ENCODE measurements at regions not wholly inside any gene's neighbourhood (a gene's known extent, or its start where the extent isn't known, plus 50 kb on each side); places are given as distances from the start of the nearest gene placed in this dataset.
"Not testable (repeated sequence)": the region's sequence is repeated elsewhere in the genome, so short reads cannot be mapped to it uniquely, and the experiment has no call there.

DNA sequence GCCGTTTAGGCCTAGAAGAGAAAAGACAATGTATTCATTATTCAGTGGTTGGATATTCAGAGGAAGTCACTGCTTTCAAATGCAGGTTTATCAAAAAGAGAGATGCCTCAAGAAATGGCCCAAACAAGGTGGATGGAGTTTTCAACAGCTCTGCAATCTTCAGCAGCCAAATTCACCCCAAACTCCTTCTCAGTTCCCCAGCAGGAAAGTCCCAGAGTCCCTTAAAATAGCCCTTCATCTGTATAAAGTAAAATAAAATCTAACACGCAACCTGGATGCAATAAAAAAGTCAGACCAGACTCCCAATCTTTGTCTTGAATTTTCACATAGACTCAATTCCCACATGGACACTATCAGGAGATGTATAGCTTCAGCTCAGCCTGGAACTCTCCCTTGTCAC is 101.6 kb upstream of the SPATA12 start:
- ATAC-seq (no peak), DNase-seq (ENCODE audit: low spot score) (no peak)

DNA sequence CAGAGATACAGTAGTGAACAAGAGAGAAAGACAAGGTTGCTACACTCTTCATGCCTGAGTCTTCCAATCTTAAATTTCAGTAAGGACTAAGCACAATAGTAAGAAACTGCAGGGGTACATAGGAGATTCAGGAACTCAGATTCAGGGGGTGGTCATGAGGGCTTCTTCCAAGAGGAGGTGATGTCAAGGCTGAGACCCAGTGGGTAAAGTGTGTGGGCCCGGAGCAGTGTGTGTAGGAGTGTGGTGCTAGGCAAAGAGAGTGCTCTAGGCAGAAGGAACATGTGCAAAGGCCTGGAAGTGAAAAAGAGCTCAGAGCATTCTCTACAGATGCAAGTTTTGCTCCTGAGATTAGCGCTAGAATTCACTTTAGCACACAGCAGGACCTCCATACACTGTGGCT is 102.9 kb upstream of the SPATA12 start:
- no peak for ATAC-seq
- DNase-seq (ENCODE audit: low spot score): no peak

DNA sequence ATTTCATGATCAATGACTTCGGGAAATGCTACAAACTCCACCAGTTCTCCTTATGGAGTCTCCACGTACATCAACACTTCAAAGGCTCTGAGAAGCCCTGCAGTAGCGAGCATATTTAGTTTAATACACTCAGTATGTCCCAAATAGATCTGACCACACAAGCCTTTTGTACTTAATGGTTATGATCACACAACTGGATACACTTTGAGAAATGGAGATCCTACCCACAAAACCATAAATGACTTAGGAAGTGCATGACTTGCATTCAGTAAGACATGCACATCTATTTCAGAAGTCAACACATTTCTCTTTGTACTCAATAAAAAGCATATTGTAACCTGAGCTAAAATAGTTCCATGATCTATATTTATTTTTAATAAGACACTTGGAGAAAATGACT is 103.6 kb upstream of the SPATA12 start:
- no peak for DNase-seq (ENCODE audit: low spot score)
- no peak for ATAC-seq

DNA sequence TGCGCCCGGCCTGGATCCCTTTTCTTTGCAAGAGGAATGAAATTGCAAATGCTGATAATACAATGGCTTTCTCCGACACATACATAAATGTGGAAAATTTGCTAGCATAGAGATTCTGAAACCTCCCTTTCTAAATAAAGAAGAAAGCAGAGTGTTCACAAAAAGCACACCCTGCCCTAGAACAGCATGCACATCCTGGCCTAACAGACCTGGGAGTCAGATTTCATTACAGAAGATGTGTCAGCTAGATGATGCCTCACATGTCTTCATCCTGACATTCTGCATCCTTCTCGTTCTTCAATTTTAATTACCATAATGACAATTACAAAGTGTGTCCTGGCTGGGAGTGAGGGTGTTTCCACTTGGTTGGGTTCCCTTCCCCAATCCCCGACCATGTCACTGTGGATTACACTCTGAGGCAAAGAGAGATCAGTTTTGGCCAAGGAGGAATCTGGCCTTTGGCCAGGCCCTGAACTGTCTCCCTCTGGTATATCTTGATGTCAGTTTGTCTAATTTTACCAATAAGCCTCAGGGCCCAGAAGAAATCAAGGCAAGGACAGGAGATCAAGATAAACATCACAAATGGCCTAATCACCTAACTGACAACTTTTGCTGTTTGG is 104.9 kb upstream of the SPATA12 start:
- DNase-seq (ENCODE audit: low spot score): no peak
- ATAC-seq: no peak

DNA sequence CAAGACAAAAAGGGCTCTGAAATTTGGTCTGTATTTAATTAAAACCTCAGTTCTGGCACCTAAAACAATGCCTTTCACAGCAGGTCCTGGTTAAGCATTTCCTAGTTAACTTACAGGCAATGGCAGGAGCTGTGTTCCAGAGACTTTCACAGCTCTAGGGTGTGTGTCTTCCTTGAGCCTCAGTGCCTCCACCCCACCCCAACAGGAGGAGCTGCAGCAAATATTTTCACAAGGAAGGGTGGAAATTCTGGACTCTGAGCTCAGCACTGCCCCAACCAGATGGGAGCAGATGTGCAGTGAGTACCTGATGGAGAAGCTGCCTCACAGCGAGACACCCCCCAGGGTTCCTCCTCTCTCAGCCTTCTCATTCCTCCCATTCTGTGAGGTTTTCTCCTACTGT is 106.3 kb upstream of the SPATA12 start:
- ATAC-seq (no peak), DNase-seq (ENCODE audit: low spot score) (no peak)

DNA sequence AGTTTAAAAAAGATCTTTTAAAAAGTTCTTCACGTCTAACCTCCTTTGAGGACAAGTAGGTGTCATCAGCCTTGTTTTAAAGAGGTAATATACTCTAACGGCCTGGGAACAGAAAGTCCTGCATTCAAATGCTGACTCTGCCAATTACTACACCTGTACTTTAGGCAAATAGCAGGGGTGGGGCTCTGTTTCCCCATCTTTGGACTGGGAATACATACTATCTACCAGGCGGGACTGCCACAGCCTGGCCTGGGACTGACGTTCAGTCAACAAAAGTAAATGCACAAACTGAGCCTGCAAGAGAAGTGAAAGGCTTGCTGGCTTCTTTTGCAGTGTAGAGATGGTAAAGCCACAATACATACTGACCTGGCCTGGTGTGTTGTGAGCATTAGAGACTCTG is 107.6 kb upstream of the SPATA12 start:
- no peak for ATAC-seq
- no peak for DNase-seq (ENCODE audit: low spot score)

DNA sequence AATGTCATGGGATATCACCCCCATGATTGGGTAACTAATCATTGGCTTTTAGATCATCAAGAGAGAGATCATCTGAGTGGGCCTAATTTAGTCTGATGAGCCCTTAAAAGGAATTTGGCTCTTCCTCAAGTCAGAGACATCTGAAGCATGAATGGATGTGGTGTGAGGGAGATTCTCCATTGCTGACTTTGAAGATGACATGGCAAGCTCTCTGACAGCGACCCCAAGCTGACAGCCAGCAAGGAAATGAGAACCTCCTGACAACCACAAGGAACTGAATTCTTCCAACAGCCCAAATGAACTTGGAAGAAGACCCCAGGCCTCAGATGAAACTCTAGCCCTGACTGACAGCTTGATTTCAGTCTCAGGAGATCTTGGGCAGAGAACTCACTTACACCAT is 108.4 kb upstream of the SPATA12 start:
- no peak for DNase-seq (ENCODE audit: low spot score)
- no peak for ATAC-seq

DNA sequence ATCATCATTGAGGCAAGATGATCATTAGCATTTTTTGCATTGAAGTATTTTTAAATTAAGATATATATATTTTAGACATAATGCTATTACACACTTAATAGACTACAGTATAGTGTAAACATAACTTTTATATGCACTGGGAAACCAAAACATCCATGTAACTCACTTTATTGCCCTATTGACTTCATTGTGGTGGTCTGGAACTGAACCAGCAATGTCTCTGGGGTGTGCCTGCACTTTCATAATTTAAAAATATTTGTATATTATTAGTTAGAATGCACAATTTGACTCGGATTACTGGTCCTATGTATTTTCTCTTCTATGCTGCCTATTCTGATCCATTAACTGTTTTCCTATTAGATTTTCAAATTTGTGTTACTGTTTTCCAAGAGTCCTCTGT is 109.1 kb upstream of the SPATA12 start:
- no peak for DNase-seq (ENCODE audit: low spot score)
- ATAC-seq: no peak

DNA sequence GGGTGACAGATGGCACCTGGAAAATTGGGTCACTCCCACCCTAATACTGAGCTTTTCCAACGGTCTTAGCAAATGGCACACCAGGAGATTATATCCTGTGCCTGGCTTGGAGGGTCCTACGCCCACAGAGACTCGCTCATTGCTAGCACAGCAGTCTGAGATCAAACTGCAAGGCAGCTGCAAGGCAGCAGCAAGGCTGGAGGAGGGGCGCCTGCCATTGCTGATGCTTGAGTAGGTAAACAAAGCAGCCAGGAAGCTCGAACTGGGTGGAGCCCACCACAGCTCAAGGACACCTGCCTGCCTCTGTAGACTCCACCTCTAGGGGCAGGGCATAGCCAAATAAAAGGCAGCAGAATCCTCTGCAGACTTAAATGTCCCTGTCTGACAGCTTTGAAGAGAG is 115.1 kb upstream of the SPATA12 start:
- not testable (repeated sequence) for ATAC-seq; DNase-seq (ENCODE audit: low spot score)

DNA sequence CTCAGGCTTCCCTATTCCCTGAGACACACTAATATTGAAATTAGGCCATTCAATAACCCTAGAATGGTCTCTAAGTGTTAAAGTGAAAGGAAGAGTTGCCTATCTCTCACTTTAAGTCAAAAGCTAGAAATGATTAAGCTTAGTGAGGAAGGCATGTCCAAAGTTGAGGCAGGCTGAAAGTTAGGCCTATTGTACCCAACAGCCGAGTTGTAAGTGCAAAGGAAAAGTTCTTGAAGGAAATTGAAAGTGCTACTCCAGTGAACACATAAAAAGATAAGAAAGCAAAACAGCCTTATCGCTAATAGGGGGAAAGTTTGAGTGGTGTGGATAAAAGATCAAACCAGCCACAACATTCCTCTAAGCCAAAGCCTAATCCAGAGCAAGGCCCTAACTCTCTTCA is 117.9 kb upstream of the SPATA12 start:
- DNase-seq (ENCODE audit: low spot score) (no peak), ATAC-seq (no peak)

DNA sequence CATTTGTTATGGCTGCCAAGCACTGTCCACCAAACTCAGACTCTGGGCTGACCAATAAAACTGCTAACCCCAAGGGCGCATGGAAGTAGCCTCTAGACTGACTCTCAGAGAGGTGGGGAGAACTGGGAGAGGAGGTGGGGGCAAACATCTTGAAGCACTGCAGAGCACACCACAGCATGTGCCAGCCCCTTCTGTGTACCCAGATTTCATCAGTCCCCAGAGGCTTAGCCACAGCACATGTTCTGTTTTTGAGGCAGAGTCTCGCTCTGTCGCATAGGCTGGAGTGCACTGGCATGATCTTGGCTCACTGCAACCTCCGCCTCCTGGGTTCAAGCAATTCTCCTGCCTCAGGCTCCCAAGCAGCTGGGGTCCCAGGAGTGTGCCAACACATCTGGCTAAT is 119.5 kb upstream of the SPATA12 start:
- ATAC-seq (no peak), DNase-seq (ENCODE audit: low spot score) (no peak)

DNA sequence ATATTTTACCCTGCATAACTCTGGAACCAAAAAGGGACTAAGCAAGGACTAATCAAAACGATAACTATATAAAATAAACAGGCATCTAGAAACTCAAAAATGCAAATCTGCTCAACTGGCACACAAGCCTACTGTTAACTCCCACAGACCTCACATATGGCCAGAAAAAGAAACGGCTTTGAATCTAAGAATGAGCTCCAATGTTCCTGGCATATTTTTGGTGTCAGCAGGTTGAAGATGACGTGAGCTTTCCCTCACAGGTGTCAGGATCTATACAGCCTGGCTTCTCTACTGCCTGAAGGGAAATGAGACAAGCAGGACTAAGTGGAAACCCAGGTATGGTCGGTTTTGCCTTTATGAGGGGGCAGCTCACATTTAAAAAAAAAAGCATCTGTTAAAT is 120.1 kb upstream of the SPATA12 start:
- no peak for ATAC-seq
- no peak for DNase-seq (ENCODE audit: low spot score)

DNA sequence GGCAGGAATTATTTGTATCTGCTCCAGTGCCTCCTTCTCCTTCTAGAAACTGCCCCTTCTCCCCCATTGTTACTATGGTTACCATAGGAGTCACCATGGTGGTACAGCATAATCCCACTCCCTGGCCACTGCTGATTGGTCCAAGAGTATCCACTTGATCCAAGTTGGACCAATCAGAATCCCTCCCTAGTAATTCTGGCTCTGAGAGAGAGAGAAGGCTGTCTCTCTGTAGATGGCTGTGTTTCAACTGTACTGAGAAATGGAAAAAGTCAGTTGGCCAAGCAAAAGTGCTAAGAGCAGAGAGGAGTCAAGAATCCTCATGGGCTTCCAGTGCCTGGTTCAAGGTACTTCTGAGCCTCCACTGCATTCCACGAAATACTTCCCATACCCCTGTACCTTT is 120.6 kb upstream of the SPATA12 start:
- ATAC-seq: no peak
- no peak for DNase-seq (ENCODE audit: low spot score)

DNA sequence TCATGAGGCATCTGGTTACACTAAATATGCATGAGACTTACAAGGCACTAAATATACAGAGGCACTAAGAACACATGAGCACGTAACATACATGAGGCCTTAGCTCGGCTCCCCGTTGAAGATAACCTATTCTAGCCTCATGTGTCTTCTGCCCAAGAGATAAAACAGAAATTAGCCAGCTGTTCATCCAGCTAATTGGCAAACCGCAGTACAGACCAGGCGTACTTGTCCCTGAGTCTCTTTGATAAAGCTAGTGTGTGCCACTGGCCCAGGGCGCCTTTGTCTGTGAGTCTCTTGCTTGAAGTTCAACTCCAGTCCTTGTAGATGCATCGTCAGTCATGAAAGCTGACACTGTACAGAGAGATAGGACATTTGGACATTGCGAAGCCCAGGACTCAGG is 121.9 kb upstream of the SPATA12 start:
- ATAC-seq (no peak), DNase-seq (ENCODE audit: low spot score) (no peak)

DNA sequence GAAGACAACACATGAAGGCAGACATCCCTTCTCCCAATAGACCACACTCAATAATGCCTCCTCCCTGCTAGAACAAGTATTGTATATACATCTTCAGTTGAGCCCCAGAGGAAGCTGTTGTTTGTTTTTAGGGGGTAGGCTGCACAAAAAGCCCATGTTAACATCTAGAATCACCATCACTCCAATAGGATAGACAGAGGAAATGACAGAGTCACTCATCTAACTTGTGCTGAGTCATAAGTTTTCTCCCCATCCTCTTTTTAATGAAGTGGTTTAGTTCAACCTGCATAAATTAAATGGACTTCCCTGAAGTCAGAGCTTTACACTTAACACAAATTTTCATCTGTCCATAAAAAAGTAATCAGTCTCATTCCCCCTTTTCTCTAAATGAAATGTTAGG is 122.9 kb upstream of the SPATA12 start:
- ATAC-seq (no peak), DNase-seq (ENCODE audit: low spot score) (no peak)

DNA sequence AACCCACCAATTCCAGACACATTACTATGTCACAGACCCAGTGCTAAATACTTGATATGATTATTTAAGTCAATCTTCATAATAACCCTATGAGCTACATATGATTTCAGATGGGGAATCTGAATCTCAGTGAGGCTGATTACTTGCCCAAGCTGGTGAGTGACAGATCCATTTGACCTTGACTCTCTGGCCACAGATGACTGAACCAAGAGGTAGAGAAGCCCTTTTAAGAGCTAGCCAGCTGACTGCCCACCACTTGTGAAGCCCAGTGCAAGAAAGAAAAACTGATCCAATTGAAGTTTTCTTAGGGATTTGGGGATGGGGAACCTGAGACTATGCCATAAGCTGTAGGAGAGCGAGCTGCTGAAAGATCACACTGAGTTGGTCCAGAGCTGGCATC is 124.7 kb upstream of the SPATA12 start:
- DNase-seq (ENCODE audit: low spot score): no peak

DNA sequence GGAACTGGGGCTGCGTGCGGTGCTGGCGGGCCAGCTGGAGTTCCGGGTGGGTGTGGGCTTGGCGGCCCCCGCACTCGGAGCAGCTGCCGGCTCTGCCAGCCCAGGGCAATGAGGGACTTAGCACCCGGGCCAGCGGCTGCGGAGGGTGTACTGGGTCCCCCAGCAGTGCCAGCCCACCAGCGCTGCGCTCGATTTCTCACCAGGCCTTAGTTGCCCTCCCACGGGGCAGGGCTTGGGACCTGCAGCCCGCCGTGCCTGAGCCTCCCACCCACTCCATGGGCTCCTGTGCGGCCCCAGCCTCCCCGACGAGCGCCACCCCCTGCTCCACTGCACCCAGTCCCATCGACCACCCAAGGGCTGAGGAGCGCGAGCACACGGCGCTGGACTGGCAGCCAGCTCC is 126.0 kb upstream of the SPATA12 start:
- not testable (repeated sequence) for ATAC-seq; DNase-seq (ENCODE audit: low spot score)

More for the DNA sequence above, 124.7 kb upstream of the SPATA12 start:
- ATAC-seq: no peak

DNA sequence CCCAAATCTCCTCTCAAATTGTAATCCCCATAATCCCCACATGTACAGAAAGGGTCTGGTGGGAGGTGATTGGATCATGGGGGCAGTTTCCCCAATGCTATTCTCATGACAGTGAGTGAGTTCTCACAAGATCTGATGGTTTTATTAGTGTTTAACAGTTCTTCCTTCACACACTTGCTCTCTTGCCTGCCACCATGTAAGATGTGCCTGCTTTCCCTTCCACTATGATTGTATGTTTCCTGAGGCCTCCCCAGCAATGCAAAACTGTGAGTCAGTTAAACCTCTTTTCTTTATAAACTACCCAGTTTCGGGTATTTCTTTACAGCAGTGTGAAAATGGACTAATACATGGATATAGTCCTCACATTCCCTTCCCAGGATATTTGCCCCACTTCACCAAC is 126.7 kb upstream of the SPATA12 start:
- ATAC-seq: no peak
- DNase-seq (ENCODE audit: low spot score): no peak

DNA sequence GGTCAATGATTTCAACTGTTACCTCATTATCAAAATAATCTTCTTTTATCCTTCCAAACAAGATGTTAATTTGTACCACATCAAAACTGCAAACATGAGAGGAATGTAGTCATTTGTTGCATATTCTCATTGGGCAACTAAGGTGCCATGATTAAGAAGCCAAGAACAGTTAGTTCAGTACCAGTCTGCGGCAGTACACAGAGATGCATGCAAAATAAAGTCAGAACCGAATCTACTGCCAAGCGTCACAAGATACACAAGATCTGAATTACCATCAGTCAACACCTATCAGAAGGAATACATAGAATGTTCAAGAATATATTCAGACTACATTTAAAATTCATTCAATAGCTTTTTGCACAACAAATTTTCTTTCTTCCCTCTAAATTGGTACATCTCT is 127.6 kb upstream of the SPATA12 start:
- no peak for DNase-seq (ENCODE audit: low spot score)
- ATAC-seq: no peak

DNA sequence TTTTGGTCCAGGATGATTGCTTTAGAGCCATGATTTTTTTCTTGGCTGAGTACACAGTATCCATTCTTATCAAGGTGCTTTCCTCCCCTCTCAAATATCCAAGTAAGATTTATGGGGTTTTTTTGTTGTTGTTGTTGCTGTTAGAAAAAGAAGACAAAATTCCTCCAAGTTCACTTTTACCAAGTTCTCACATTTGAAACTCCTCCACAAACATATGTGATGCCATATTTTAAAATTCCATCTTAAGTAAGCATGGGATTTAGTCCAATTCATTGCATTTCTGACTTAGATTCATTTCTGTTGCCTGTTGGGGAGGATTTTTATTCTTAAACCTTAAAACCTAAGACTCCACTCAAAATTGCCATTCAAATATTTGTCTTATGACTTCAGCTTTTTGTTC is 128.6 kb upstream of the SPATA12 start:
- no peak for DNase-seq (ENCODE audit: low spot score)
- ATAC-seq: no peak

DNA sequence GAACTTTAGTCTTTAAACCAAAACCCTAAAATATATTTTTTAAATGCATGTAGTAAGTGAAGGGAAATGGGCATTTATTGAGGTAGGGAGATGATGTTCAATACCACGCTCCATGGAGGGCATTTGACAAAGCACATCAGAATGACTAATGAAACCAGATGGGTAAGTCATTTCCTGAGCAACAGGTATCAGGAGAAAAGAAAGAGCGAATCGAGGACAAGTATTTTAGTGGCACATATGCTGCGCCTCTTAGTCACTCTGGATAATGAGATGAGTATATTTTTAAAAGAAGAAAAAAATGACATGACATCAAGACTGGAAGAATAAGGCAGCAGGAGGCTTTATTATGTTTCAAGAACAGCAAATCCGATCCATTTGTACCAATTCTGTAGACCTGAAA is 129.0 kb upstream of the ARHGEF3 start:
- no peak for ATAC-seq
- no peak for DNase-seq (ENCODE audit: low spot score)

DNA sequence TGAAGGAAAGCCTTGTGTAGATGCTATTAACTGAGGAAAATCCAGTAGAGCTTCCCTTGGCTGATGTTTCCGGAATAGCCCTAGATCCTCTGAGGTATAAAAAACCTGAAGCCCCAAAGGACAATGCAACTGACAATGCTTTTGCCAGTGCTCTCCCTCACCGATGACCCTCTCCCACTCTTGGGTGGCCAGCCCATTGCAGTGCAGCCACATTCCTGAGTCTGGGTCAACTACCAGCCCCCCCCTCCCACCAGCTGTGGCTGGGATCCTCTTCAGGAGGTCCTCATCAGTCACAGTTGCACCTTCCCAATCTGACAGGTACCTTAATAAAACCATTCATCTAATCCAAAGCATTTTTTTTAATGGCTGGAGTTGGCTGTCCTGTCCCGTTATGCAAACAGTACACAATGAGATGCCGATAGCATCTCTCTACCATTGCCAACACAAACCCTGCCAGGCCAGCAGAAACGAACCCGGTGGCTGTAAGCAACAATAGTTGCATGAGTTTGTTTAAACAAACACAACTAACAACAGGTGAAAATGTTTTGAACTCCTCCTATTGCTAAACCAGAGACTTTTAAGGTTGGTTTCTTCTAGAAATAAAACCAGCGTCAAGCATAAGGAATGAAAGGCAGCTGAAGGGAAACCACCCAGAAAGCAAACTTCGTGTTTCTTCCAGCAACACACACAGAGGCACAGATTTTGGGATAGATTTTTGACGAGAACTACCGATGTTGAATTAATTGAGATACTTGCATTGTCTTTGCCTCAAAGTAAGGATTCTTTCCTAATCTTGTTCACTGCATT is 128.3 kb upstream of the ARHGEF3 start:
- no peak for DNase-seq (ENCODE audit: low spot score)
- no peak for ATAC-seq
